GM19043 (cell line): ENCODE measurements at regions not wholly inside any gene's neighbourhood (a gene's known extent, or its start where the extent isn't known, plus 50 kb on each side); places are given as distances from the start of the nearest gene placed in this dataset.
"Not testable (repeated sequence)": the region's sequence is repeated elsewhere in the genome, so short reads cannot be mapped to it uniquely, and the experiment has no call there.

Experiments
- ATAC-seq: cut with Tn5 transposase; IDR thresholded peaks from one replicate; pipeline ENCODE4 v1.9.1; 2021; ENCODE audit warnings: low read depth; ENCODE audit not compliant: unreplicated experiment

DNA sequence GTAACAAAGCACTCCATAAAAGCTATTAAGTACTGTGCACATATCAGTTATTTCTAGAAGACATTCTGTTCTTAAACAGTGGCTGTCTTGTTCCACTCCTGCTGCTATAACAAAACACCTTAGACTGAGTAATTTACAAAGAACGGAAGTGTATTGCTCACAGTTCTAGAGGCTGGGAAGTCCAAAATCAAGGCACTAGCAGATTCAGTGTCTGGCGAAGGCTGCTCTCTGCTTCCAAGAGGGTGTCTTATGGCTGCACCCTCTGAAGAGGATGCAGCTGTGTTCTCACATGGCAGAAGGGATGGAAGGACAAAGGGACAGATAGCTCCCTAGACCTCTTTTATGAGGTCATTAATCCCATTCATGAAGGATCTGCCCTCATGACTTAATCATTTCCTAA, 424.2 kb upstream of the ZMIZ1 start:
- ATAC-seq, result no peak

DNA sequence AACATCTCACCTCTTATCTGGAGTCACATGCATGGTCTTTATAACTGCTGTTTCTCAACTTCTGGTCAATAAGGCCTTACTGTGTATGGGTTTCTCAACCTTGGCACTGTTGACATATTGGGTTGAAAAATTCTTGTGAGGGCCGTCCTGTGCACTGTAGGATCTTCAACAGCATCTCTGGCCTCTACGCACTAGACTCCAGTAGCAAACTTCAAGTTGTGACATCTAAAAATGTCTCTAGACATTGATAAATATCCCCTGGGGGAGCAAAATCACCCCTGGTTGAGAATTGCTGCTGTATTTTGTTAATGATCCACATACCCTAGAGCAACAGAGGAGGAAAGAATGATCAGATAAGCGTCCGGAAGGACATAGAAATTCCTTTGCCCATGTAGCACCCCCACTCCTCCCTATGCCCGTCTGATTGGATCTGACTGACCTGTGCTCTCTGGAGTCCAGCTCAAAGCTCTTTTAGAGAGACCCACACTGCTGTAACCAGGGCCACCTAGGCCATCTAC, 423.5 kb upstream of the ZMIZ1 start:
- no peak for ATAC-seq

DNA sequence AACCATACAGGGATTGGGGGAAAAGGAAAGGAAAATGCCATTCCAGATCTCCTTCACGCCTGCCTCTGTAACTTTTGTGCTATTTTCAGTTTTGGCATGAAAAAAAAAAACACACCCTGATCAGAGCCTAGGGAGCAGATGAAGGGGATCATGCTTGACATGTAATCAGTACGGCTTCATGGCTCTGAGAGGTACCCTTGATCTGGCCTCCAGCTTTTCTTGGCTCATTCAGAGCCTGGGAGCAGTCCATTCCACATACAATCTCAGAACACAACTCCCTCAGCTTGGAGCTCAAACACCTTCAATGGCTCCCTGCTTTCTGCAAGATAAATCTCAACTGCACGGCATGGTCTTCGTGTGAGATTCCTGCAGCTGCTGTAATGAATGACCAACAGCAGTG, 422.8 kb upstream of the ZMIZ1 start:
- no peak for ATAC-seq

DNA sequence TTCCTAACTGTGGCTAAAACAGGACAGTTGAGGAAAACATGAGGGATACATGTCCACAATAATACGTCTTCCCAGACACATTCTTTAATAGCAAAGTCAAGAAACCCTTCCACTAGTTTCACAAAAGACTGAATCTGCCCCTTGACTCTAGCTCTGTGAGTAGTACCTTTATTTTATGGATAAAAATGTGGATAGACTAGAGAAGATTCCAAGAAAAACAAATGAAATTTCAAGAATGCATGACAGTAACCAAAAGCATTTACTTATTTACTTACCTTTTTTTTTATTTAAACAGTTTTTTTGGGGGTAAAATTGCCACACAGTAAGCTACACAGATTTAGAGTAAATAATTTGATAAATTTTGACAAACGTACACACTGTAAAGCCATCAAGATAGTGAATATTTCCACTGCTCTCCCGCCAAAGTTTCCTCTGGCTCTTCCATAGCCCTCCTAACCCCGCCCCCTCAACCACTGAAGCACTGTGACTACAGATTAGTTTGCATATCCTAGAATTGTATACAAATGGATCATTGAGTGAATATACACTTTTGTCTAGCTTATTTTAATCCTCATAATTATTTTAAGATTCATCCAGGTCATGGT, 420.4 kb upstream of the ZMIZ1 start:
- ATAC-seq, result no peak

DNA sequence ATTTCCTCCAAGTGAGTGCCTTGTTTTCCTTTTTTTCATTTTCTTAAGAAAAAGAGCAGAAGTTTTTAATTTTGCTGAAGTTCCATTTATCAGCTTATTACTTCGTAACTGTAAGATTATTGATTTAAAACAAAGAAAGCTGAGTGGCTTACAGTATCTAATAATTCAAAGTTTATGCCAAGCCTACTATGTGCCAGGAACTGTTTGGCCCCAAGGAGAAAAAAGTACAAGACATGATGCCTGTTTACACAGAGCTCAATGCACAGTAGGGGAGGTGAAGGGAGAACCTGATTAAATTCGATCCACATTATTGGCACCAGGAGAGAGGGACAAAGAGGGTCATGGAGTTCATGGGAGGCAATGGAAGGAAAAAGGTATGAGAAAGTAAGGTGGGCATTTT, 419.3 kb upstream of the ZMIZ1 start:
- no peak for ATAC-seq

DNA sequence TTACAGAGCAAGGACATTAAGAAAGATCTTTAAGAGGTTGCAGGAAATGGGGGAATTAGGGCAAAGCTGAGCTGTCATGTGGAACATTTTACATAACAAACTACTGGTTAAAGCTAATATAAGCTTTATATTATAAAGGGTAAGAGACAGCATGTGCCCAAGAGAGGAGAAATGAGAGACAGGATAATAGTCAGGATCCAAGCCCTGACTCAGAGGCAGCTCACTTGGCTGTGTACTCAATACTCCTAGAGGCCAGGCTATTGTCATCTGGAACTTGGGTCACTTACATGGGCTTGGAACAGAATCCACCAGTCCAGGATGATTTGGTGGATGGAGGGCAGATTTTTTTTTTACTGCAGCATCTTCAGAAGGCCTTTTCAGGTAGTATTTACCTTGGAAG, 418.6 kb upstream of the ZMIZ1 start:
- ATAC-seq, result no peak

DNA sequence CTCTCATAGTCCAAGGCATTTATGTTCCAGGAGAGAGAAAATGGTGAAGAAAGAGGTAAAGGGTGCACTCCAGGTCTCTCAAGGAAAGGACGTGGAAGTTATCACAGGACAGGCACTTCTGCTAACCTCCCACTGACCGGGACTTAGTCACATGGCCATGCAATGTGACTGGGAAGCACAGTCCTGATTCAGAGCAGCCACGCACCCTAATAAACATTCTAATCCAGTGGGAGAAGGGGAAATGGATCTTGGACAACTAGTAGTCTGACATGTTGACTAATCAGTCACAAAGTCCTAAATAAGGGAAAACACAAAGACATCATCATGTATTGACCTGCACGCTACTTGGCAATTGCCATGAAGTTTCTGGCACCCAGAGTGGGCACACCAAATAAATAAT, 417.5 kb upstream of the ZMIZ1 start:
- no peak for ATAC-seq

DNA sequence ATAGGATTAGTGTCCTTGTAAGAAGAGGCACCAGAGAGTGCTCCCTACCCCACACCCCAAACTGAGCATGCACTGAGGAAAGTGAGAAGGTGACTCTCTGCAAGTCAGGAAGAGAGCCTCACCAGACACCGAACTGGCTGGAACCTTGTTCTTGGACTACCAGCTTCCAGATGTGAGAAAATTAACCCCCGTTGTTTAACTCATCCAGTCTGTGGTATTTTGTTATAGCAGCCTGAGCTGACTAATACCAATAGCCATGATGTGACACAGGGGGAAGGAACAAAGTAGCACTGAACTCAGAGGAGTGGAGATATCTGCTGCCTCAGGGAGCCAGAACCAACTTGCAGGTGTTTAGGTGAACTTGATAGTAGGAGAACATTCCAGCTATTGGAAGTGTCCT, 415.2 kb upstream of the ZMIZ1 start:
- ATAC-seq, result no peak

DNA sequence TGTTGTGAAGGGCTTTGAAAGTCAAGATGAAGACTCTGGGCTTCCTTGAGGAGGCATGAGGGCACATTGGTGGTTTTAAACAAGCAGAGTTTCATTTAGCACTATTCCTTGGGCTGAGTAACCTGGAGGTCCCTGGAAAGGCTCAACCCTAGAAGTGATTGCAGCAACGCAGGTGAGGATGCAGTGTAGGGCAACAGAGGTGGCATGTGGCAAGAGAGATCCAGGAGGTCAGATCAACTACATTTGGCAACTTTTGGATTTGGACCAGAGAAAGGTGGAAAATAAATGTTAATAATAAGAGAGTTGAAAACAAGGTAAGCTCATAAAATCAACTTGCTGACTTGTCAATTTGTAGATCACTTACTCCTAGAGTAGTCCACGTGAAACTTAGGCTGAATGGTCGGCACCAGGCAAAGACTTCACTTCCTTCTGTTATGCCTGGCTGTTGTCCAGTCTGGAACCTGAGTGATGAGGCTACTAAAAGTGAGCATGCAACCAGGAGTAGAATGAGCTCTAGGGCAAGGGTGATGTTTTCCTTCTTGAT, 414.6 kb upstream of the ZMIZ1 start:
- no peak for ATAC-seq

DNA sequence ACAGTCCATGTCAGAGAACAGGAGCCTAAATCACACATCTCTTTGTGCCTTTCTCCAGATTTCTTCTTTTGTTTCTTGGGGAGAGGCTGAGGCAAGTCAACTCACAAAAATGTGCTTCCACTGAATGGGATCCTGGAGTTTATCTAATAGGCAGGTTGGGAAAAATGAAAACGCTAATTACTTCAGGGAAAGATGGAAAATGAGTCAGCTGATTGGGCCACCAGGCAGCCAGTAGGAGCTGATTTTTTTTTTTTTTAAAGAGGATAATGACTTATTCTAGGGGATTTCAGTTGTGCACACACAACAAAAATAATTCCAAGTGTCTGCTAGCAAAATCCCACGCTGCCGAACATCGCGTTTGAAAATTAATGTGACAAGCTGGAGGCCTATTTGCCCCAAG, 412.8 kb upstream of the ZMIZ1 start:
- ATAC-seq, result no peak

DNA sequence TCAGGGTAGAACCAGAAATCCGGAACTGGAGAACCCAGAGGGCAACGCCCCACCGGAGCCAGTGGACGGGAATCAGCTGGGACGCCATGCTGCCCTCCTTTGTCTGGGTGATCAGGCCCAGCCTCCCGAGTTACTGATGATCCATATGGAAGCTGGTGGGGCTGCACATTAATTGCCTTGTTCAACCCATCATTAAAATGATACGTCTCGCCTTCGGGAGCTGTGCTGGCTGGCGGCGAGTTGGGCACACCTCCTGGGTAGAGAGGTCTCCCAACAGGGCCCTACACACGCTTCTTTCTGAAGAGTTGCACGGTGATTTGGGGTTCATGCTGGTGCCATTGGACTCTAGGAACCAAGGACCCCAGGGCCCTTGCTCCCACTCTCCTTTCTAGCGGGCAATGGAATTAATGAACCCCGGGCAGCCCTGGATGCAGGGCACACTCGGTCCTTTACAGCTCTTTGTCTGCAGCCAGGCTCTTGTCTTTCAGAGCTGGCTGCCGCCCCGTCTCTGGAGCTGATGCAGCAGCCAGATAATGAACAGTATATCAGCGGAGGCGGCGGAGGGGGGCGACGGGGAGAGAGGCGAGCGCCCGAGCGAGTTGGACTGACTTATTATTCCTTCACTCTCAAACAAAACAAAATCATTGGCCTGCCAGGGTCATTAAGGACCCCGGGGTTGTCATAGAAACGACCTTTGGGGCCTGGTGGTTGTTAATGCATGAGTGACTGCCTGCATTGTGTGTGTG, 412.2 kb upstream of the ZMIZ1 start:
- ATAC-seq, result no peak

DNA sequence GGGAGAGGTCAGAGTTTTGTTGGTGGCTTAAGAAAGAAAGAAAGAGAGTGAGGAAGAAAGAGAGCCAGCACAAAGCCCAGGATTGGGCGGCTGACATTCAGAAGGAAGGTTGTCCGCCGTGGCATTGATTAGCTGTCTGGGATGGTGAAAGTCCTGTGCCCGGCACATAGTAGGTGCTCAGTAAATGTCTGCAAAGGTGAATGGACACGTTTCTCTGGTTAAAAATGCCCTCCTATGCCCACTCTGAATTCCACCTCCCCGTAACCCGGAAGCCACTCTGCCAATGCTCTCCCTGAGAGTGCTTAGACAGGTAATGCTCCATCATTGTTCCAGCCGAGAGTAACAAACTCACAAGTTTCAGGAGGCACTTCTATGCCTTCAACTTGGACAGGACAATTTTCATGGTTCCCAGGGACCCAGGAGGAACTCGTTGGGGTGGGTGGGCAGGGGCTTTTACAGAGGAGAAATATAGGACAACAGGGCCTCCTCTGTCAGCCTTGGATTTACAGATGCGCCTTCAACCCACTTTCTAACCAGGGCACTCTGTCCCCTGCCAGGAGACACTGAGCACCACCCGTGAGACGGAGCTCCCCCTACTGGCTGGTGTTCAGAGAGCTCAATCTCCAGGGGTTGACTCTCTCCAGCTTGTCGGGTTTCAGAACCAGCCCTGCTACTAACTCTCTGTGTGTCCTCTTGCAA, 411.5 kb upstream of the ZMIZ1 start:
- peak; percentile 47 for ATAC-seq

DNA sequence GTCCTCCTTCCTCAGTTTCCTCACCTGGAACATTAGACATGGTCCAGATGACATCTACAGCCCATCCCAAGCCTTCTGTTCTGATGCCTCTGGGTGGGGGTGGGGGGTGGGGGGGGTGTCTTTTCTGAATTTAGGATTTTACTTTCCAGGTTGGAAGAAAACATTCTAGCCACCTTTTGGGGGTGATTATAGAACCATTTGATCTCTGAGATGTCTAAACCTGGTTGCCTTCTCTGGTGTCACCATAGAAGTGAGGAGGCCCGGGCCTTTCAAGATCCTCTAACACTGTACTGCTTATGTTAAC, 411.0 kb upstream of the ZMIZ1 start:
- no peak for ATAC-seq

DNA sequence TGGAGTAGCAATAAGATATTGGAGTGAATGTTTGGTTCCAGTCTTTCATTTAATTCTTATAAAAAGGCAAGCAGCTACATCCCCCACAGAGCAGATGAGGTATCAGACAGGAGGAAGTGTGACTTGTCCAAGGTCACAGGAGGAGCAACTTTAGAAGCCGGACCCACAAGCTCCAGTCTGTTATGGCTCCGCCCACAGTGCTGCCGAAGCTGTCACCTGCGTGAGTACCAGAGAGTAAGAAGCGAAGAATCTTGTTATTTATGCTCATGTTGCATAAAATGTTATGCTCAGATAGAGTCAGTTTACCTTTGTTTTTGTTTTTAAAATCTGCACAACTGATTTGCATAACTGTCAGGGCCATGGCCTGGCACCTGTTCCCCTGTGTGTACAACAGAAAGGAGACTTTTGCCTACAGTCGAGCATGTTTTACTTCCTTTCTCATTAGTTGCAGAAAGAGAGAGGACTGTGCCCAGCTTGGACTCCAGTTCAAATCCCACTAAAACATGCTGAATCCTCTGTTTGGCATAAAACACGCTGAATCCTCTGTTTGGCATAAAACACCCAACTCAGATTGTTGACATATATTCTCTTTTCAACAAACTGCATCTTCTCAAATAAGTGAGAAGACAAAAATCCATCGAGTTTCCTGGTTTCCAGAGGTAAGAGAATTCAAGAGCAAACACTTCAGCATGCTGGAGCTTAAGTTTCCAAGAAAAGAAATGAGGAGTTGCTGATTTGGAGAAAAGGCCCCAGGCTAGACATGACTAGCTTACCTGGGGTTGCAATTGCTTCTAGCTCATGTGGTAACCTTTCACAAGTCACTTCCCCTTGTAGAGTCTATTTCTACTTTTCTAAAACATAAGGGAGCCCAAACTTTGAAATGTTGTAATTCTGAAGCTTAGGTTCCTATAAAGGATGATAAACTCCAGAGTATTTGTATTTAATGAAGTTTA, 409.8 kb upstream of the ZMIZ1 start:
- ATAC-seq, result peak; percentile 58

DNA sequence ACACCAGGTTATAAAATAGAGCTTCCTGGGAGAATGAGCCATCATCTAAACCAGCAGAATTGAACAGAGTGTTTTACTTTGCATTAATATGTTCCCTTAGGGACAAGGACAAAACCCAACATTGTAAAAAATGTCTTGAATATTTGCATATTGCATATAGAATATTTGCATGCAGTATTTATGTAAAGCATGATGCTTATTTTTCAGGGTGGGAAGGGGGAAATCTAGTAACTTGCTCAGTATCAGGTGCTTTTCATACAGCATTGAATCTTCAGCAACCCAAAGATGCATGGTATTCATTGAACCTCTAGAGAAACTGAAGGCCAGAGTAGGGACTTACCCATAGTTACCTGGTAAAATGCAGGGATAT, 409.2 kb upstream of the ZMIZ1 start:
- ATAC-seq, result no peak

DNA sequence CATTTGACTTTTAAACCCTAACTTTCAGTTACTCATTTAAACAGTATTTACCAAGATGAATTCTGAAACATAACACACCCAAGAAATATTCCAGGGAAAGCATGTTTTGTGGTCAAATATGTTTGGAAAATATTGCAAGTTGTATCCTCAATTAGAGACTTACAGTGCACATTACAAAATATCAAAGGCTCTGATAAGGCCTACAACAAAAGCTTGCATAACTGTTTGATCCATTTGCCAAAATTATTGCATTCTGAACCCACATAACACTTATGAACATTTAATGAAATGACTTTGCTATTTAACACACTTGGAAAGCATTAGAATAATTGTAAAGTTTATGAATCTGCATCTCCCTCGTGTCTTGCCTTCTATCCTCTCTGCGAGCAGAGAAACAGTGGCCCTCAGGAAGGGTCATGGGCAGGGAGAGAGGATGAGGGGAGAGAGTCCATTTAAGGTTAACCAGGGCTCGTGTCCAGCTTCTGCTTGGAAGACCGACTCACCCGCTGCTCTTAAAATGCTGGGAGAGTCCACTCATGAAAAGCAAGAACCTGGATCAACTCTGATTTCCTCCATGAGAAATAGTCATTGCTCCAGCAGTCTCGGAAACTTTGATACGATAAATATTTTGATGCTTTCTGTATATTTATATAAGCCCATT, 408.2 kb upstream of the ZMIZ1 start:
- no peak for ATAC-seq

DNA sequence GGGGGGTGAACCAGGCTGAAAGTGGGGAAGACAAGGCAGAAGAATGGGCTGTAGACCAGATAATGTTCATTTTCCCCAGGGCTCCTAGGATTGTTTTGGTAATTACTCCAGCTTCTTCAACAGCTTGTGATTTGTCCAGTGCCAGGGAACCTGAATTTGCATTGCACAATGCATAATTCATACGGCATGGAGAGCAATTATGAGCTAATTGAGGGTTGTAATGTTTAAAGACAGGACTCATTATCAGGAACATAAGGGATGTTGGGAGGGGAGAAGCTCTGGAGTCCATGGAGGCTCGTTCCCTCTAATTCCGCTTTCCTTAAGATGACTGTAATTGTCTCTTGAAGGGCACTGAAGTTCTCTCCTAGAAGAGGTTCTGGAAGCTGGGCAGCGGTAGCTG, 405.0 kb upstream of the ZMIZ1 start:
- ATAC-seq, result no peak

DNA sequence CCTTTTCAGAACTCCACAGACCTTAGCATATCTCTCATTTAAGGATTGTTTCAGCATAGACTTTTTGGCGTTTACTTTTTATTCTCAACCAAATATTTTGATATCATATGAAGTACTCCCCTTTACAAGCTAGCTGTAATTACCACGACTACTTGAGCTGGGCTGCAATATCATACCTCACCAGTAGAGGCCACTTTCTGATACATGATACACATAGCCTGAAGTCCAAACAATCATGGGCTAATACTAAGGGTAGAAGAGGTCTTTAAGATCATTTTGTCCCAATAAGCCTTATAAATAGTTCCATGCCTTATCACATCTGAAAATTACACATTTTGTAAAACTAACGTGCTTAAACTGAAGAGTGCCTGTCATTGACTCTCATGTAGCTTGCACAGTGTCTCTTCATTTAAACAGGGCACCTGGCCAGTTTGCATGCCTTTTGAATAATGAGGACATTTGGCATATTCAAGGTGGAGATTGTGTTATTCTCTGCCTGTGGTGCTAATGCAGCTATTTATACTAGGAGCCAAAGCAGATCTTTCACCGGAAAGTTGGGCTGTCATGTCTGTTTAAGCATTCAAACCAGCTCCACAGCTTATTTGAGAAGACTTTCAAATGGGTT, 403.7 kb upstream of the ZMIZ1 start:
- no peak for ATAC-seq

DNA sequence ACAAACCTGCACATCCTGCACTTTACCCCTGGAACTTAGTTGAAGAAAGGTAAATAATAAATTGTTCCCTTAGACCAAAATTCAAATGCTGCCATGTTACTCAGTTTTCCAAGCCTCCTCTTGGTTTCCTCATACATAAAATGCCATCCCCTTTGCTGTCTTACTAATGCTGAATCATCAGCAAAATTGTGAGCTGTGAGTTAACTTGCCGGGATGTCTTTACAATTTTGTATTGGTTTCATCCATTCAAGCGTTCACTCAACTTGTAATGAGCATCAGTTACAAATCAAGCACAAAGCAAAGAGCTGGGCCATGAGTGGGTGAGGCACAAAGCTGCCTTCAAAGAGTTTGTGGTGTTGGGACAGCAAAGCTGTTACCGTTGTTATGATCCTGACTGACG, 395.8 kb upstream of the ZMIZ1 start:
- no peak for ATAC-seq

DNA sequence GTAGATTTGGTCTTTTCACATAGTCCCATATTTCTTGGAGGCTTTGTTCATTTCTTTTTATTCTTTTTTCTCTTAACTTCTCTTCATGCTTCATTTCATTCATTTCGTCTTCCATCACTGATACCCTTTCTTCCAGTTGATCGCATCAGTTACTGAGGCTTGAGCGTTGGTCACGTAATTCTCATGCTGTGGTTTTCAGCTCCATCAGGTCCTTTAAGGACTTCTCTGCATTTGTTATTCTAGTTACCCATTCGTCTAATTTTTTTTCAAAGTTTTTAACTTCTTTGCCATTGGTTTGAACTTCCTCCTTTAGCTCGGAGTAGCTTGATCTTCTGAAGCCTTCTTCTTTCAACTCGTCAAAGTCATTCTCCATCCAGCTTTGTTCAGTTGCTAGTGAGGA, 387.6 kb upstream of the ZMIZ1 start:
- ATAC-seq, result not testable (repeated sequence)
